SH-SY5Y (cell line): ENCODE measurements at regions not wholly inside any gene's neighbourhood (a gene's known extent, or its start where the extent isn't known, plus 50 kb on each side); places are given as distances from the start of the nearest gene placed in this dataset.

Source experiments
- GATA2 ChIP-seq: IDR thresholded peaks from 2 replicates; pipeline ENCODE4 v1.6.1; 2011; ENCODE audit warnings: mild to moderate bottlenecking, low read depth, low read length
- GATA3 ChIP-seq: IDR thresholded peaks from 2 replicates; pipeline ENCODE4 v1.6.1; 2011; ENCODE audit warnings: low read depth, mild to moderate bottlenecking, low read length, moderate library complexity

DNA sequence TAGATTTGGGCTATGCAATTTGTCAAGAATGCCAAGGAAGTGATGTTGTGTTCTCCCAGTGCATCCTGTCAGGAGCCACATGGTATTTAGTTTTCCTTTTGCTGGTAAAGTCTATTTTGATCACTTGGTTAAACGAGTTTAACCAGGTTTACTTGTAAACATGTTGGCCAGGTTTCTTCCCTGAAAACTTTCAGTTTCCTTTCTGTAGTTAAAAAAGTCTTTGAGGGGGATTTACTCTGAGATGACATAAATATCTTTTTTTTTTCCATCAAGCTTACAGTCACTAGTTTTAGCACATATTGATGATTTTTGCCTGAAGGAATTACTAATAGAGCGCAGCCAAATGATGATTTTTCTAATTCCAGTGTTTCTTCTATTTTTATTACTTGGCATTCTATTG is 320.5 kb downstream of the PHF14 start:
- no peak for TF ChIP-seq GATA2
- TF ChIP-seq GATA3 = no peak
